ENCODE measurements at regions not wholly inside any gene's neighbourhood (a gene's known extent, or its start where the extent isn't known, plus 50 kb on each side); places are given as distances from the start of the nearest gene placed in this dataset.
"Not testable (repeated sequence)": the region's sequence is repeated elsewhere in the genome, so short reads cannot be mapped to it uniquely, and the experiment has no call there.

- no peaks in the 10 kb centered on the region for H3K9me3 ChIP-seq
- H3K4me3 ChIP-seq = no peak overlapping the region
- DNase-seq = no peak
- H3K36me3 ChIP-seq = no peaks in the 10 kb centered on the region
- no peaks in the 10 kb centered on the region for H3K27me3 ChIP-seq
These were observed 50.2 kb upstream of the DACT2 start for GRCh38 chr6:168369786-168370185.

GRCh38 chr6:168370310-168370991, 50.9 kb upstream of the DACT2 start:
- no peaks in the 10 kb centered on the region for H3K9me3 ChIP-seq
- no peaks in the 10 kb centered on the region for H3K27me3 ChIP-seq
- peak; percentile 72 for DNase-seq
- H3K4me3 ChIP-seq = no peak overlapping the region
- no peaks in the 10 kb centered on the region for H3K36me3 ChIP-seq

GRCh38 chr6:168371185-168371584, 51.6 kb upstream of the DACT2 start:
- no peak overlapping the region for H3K4me3 ChIP-seq
- H3K36me3 ChIP-seq = no peaks in the 10 kb centered on the region
- H3K9me3 ChIP-seq = no peaks in the 10 kb centered on the region
- DNase-seq = no peak
- no peaks in the 10 kb centered on the region for H3K27me3 ChIP-seq

- no peak overlapping the region for H3K4me3 ChIP-seq
- H3K36me3 ChIP-seq = no peaks in the 10 kb centered on the region
- H3K9me3 ChIP-seq = no peaks in the 10 kb centered on the region
These were observed 52.0 kb upstream of the DACT2 start for GRCh38 chr6:168371618-168371980.

GRCh38 chr6:168371981-168372711, 52.6 kb upstream of the DACT2 start:
- Histone ChIP-seq H3K4me3 (no peak overlapping the region), H3K27me3 (no peaks in the 10 kb centered on the region), H3K36me3 (no peaks in the 10 kb centered on the region), H3K9me3 (no peaks in the 10 kb centered on the region)
- DNase-seq = no peak

More at GRCh38 chr6:168371618-168371980, 52.0 kb upstream of the DACT2 start:
- no peak for DNase-seq
- no peaks in the 10 kb centered on the region for H3K27me3 ChIP-seq

- Histone ChIP-seq H3K4me3 (no peak overlapping the region), H3K9me3 (no peaks in the 10 kb centered on the region), H3K27me3 (no peaks in the 10 kb centered on the region), H3K36me3 (no peaks in the 10 kb centered on the region)
- DNase-seq = no peak
These were observed 53.3 kb upstream of the DACT2 start for GRCh38 chr6:168372889-168373288.

GRCh38 chr6:168373389-168373788, 53.8 kb upstream of the DACT2 start:
- no peak overlapping the region for H3K4me3 ChIP-seq
- H3K27me3 ChIP-seq = no peaks in the 10 kb centered on the region
- no peaks in the 10 kb centered on the region for H3K36me3 ChIP-seq
- H3K9me3 ChIP-seq = no peaks in the 10 kb centered on the region
- DNase-seq = no peak

- Histone ChIP-seq H3K36me3 (no peaks in the 10 kb centered on the region), H3K4me3 (no peak overlapping the region), H3K9me3 (no peaks in the 10 kb centered on the region), H3K27me3 (no peaks in the 10 kb centered on the region)
- DNase-seq = no peak
These were observed 54.5 kb upstream of the DACT2 start for GRCh38 chr6:168374051-168374502.

GRCh38 chr6:168374541-168375071, 55.0 kb upstream of the DACT2 start:
- Histone ChIP-seq H3K9me3 (no peaks in the 10 kb centered on the region), H3K27me3 (no peaks in the 10 kb centered on the region), H3K4me3 (no peak overlapping the region), H3K36me3 (no peaks in the 10 kb centered on the region)
- DNase-seq = no peak

- Histone ChIP-seq H3K9me3 (no peaks in the 10 kb centered on the region), H3K36me3 (no peaks in the 10 kb centered on the region), H3K4me3 (no peak overlapping the region), H3K27me3 (no peaks in the 10 kb centered on the region)
- no peak for DNase-seq
These were observed 56.5 kb upstream of the DACT2 start for GRCh38 chr6:168376120-168376519.

GRCh38 chr6:168376811-168377483, 57.4 kb upstream of the DACT2 start:
- no peaks in the 10 kb centered on the region for H3K9me3 ChIP-seq
- H3K4me3 ChIP-seq = no peak overlapping the region

GRCh38 chr6:168377484-168377855, 57.9 kb upstream of the DACT2 start:
- H3K4me3 ChIP-seq = no peak overlapping the region
- H3K9me3 ChIP-seq = no peaks in the 10 kb centered on the region
- H3K36me3 ChIP-seq = no peaks in the 10 kb centered on the region
- H3K27me3 ChIP-seq = no peaks in the 10 kb centered on the region
- DNase-seq = no peak

More at GRCh38 chr6:168376811-168377483, 57.4 kb upstream of the DACT2 start:
- Histone ChIP-seq H3K36me3 (no peaks in the 10 kb centered on the region), H3K27me3 (no peaks in the 10 kb centered on the region)
- DNase-seq = no peak

GRCh38 chr6:168377856-168378832, 58.6 kb upstream of the DACT2 start:
- DNase-seq = no peak
- Histone ChIP-seq H3K27me3 (no peaks in the 10 kb centered on the region), H3K9me3 (no peaks in the 10 kb centered on the region), H3K4me3 (no peak overlapping the region), H3K36me3 (no peaks in the 10 kb centered on the region)

- not testable (repeated sequence) for H3K27me3 ChIP-seq, H3K9me3 ChIP-seq, H3K4me3 ChIP-seq, H3K36me3 ChIP-seq, DNase-seq
These were observed 60.0 kb upstream of the DACT2 start for GRCh38 chr6:168379579-168379978.

GRCh38 chr6:168380166-168380955, 60.6 kb upstream of the SMOC2 start:
- not testable (repeated sequence) for DNase-seq, H3K9me3 ChIP-seq, H3K36me3 ChIP-seq

More at GRCh38 chr6:168380166-168380955, 60.6 kb upstream of the SMOC2 start:
- H3K27me3 ChIP-seq, H3K4me3 ChIP-seq: not testable (repeated sequence)
